Trophoblast cell (in vitro differentiated cells and primary cell): ENCODE measurements at regions not wholly inside any gene's neighbourhood (a gene's known extent, or its start where the extent isn't known, plus 50 kb on each side); places are given as distances from the start of the nearest gene placed in this dataset.

Experiments used
- DNase-seq, 2 donors: peaks; one replicate each; pipeline ENCODE4 v3.0.0-alpha.2; 2016
- H2AFZ ChIP-seq: 2 replicates; pipeline ENCODE4 v1.6.1; 2013; ENCODE audit warnings: low read length, moderate library complexity, mild to moderate bottlenecking; ENCODE audit not compliant: insufficient read depth, poor library complexity
- H2AK5ac ChIP-seq: 2 replicates; pipeline ENCODE4 v1.6.1; 2013; ENCODE audit warnings: mild to moderate bottlenecking, low read length
- H2BK120ac ChIP-seq: 2 replicates; pipeline ENCODE4 v1.6.1; 2013; ENCODE audit warnings: low read length, mild to moderate bottlenecking, moderate library complexity; ENCODE audit not compliant: insufficient read depth, poor library complexity
- H2BK12ac ChIP-seq: 2 replicates; pipeline ENCODE4 v1.6.1; 2013; ENCODE audit warnings: mild to moderate bottlenecking, low read length, moderate library complexity
- H2BK5ac ChIP-seq: 2 replicates; pipeline ENCODE4 v1.6.1; 2013; ENCODE audit warnings: low read length, low read depth, moderate library complexity, mild to moderate bottlenecking; ENCODE audit not compliant: poor library complexity
- H3K14ac ChIP-seq: 2 replicates; pipeline ENCODE4 v1.6.1; 2013; ENCODE audit warnings: mild to moderate bottlenecking, low read length
- H3K18ac ChIP-seq: 2 replicates; pipeline ENCODE4 v1.6.1; 2013; ENCODE audit warnings: mild to moderate bottlenecking, low read length
- H3K23ac ChIP-seq: 2 replicates; pipeline ENCODE4 v1.6.1; 2013; ENCODE audit warnings: low read length
- H3K27ac ChIP-seq: 2 replicates; pipeline ENCODE4 v1.5.1; 2013; ENCODE audit warnings: low read depth, mild to moderate bottlenecking, inconsistent platforms, low read length, moderate library complexity
- H3K27me3 ChIP-seq: 2 replicates; pipeline ENCODE4 v1.6.1; 2013; ENCODE audit warnings: inconsistent platforms, mild to moderate bottlenecking, low read length, moderate library complexity; ENCODE audit not compliant: insufficient read depth
- H3K36me3 ChIP-seq, 2 experiments: 1 replicate in 1 of 2; 2 replicates in 1 of 2; pipeline ENCODE4 v1.6.1; 2013; ENCODE audit warnings: low read length in 2 of 2, mild to moderate bottlenecking in 2 of 2, moderate library complexity in 1 of 2; ENCODE audit not compliant: insufficient read depth in 2 of 2, control insufficient read depth in 1 of 2
- H3K4ac ChIP-seq: 2 replicates; pipeline ENCODE4 v1.6.1; 2013; ENCODE audit warnings: low read depth, mild to moderate bottlenecking, low read length, moderate library complexity
- H3K4me1 ChIP-seq, 2 experiments: 1 replicate in 1 of 2; 2 replicates in 1 of 2; pipeline ENCODE4 v1.6.1; 2013; ENCODE audit warnings: low read length in 2 of 2, mild to moderate bottlenecking in 2 of 2, moderate library complexity in 1 of 2; ENCODE audit not compliant: insufficient read depth in 2 of 2, control insufficient read depth in 1 of 2
- H3K4me2 ChIP-seq: 2 replicates; pipeline ENCODE4 v1.6.1; 2013; ENCODE audit warnings: inconsistent platforms, mild to moderate bottlenecking, low read length, moderate library complexity
- H3K4me3 ChIP-seq: 2 replicates; pipeline ENCODE4 v1.5.1; 2013; ENCODE audit warnings: mild to moderate bottlenecking, low read depth, low read length, inconsistent platforms
- H3K79me1 ChIP-seq: one replicate; pipeline ENCODE4 v1.6.1; 2013; ENCODE audit warnings: low read length
- H3K79me2 ChIP-seq: 2 replicates; pipeline ENCODE4 v1.6.1; 2013; ENCODE audit warnings: low read length, mild to moderate bottlenecking; ENCODE audit not compliant: control insufficient read depth, insufficient read depth, poor library complexity
- H3K9ac ChIP-seq: 2 replicates; pipeline ENCODE4 v1.6.1; 2013; ENCODE audit warnings: mild to moderate bottlenecking, low read length
- H3K9me3 ChIP-seq: 2 replicates; pipeline ENCODE4 v1.6.1; 2013; ENCODE audit warnings: low read depth, mild to moderate bottlenecking, control low read depth, inconsistent platforms, low read length; ENCODE audit not compliant: insufficient read depth
- H4K12ac ChIP-seq: 2 replicates; pipeline ENCODE4 v1.6.1; 2013; ENCODE audit warnings: low read depth, mild to moderate bottlenecking, low read length, moderate library complexity
- H4K8ac ChIP-seq: 2 replicates; pipeline ENCODE4 v1.6.1; 2013; ENCODE audit warnings: low read depth, mild to moderate bottlenecking, low read length, moderate library complexity
- H4K91ac ChIP-seq: one replicate; pipeline ENCODE4 v1.6.1; 2013; ENCODE audit warnings: low read depth, mild to moderate bottlenecking, low read length, moderate library complexity
- WGBS: extraction: QIAGEN DNeasy Blood & Tissue Kit; methylation state at CpG from one replicate; pipeline ENCODE4 v1.1.7; 2013; ENCODE audit warnings: missing lambda C conversion rate; ENCODE audit not compliant: insufficient read length, insufficient coverage; ENCODE audit errors: extremely low coverage; 5-methylcytosine and 5-hydroxymethylcytosine counted together

GRCh38 chr1:197989058-197989457 is 71.9 kb downstream of the LHX9 start:
- no peak for DNase-seq
- H3K9me3 ChIP-seq, result no peaks in the 10 kb centered on the region
- no peak overlapping the region for H3K14ac ChIP-seq
- no peak overlapping the region for H3K9ac ChIP-seq
- H4K91ac ChIP-seq, result no peak overlapping the region
- H3K4me3 ChIP-seq, result no peak overlapping the region
- no peak overlapping the region for H4K8ac ChIP-seq
- no peak overlapping the region for H4K12ac ChIP-seq
- H3K79me1 ChIP-seq, result no peaks in the 10 kb centered on the region
- H3K79me2 ChIP-seq, result no peaks in the 10 kb centered on the region
- no peak overlapping the region for H2AK5ac ChIP-seq
- H3K27me3 ChIP-seq, result no peaks in the 10 kb centered on the region
- no peak overlapping the region for H3K27ac ChIP-seq
- H3K18ac ChIP-seq, result no peak overlapping the region
- H3K23ac ChIP-seq, result no peak overlapping the region
- H3K36me3 ChIP-seq, result no peaks in the 10 kb centered on the region
- no peak overlapping the region for H3K4ac ChIP-seq
- H3K4me2 ChIP-seq, result no peak overlapping the region
- no CpG with 5 or more reads among the region's 5 CpGs for WGBS
- no peak overlapping the region for H2BK5ac ChIP-seq
- H3K4me1 ChIP-seq, result no peaks in the 10 kb centered on the region
- H2BK120ac ChIP-seq, result no peak overlapping the region
- H2BK12ac ChIP-seq, result no peak overlapping the region
- H2AFZ ChIP-seq, result no peak overlapping the region

GRCh38 chr1:197991594-197991993 is 74.4 kb downstream of the LHX9 start:
- Histone ChIP-seq H3K4me2 (no peak overlapping the region), H3K79me1 (no peaks in the 10 kb centered on the region), H3K4ac (no peak overlapping the region), H3K27ac (no peak overlapping the region), H3K9me3 (no peaks in the 10 kb centered on the region), H2AFZ (no peak overlapping the region), H3K27me3 (no peaks in the 10 kb centered on the region), H3K23ac (no peak overlapping the region), H4K91ac (no peak overlapping the region), H3K18ac (no peak overlapping the region), H3K4me3 (no peak overlapping the region), H3K36me3 (no peaks in the 10 kb centered on the region), H3K14ac (no peak overlapping the region), H2BK5ac (no peak overlapping the region), H3K79me2 (no peaks in the 10 kb centered on the region), H4K12ac (no peak overlapping the region), H4K8ac (no peak overlapping the region), H2BK12ac (no peak overlapping the region), H2AK5ac (no peak overlapping the region), H3K9ac (no peak overlapping the region), H3K4me1 (no peaks in the 10 kb centered on the region), H2BK120ac (no peak overlapping the region)
- no peak for DNase-seq
- no CpG with 5 or more reads among the region's 3 CpGs for WGBS

GRCh38 chr1:197994907-197995407 is 77.8 kb downstream of the LHX9 start:
- WGBS, result no CpG with 5 or more reads among the region's 7 CpGs
- no peak overlapping the region for H2BK5ac ChIP-seq
- H3K79me1 ChIP-seq, result no peaks in the 10 kb centered on the region
- no peaks in the 10 kb centered on the region for H3K9me3 ChIP-seq
- H3K18ac ChIP-seq, result no peak overlapping the region
- H2AFZ ChIP-seq, result no peak overlapping the region
- H3K79me2 ChIP-seq, result no peaks in the 10 kb centered on the region
- H3K4ac ChIP-seq, result no peak overlapping the region
- H3K36me3 ChIP-seq, result no peaks in the 10 kb centered on the region
- H3K27me3 ChIP-seq, result no peaks in the 10 kb centered on the region
- H3K4me3 ChIP-seq, result no peak overlapping the region
- no peak overlapping the region for H4K8ac ChIP-seq
- no peaks in the 10 kb centered on the region for H3K4me1 ChIP-seq
- H3K4me2 ChIP-seq, result no peak overlapping the region
- H3K9ac ChIP-seq, result no peak overlapping the region
- no peak overlapping the region for H3K27ac ChIP-seq
- no peak overlapping the region for H2AK5ac ChIP-seq
- no peak overlapping the region for H4K12ac ChIP-seq
- no peak overlapping the region for H2BK120ac ChIP-seq
- no peak overlapping the region for H3K14ac ChIP-seq
- H3K23ac ChIP-seq, result no peak overlapping the region
- H4K91ac ChIP-seq, result no peak overlapping the region
- DNase-seq, result peak; percentile 3 to 27
- H2BK12ac ChIP-seq, result no peak overlapping the region

GRCh38 chr1:197995408-197996258 is 78.5 kb downstream of the LHX9 start:
- no peak overlapping the region for H2BK12ac ChIP-seq
- no peak overlapping the region for H4K8ac ChIP-seq
- no peak overlapping the region for H2BK5ac ChIP-seq
- no CpG with 5 or more reads among the region's 6 CpGs for WGBS
- no peak overlapping the region for H3K23ac ChIP-seq
- H2AFZ ChIP-seq, result no peak overlapping the region
- H3K79me2 ChIP-seq, result no peaks in the 10 kb centered on the region
- H4K91ac ChIP-seq, result no peak overlapping the region
- no peak overlapping the region for H3K27ac ChIP-seq
- H3K79me1 ChIP-seq, result no peaks in the 10 kb centered on the region
- no peak overlapping the region for H2BK120ac ChIP-seq
- no peak overlapping the region for H3K14ac ChIP-seq
- no peaks in the 10 kb centered on the region for H3K4me1 ChIP-seq
- no peak overlapping the region for H3K4me3 ChIP-seq
- no peak overlapping the region for H3K18ac ChIP-seq
- H3K4me2 ChIP-seq, result no peak overlapping the region
- no peak overlapping the region for H3K4ac ChIP-seq
- DNase-seq, result no peak
- H4K12ac ChIP-seq, result no peak overlapping the region
- no peak overlapping the region for H2AK5ac ChIP-seq
- H3K9me3 ChIP-seq, result no peaks in the 10 kb centered on the region
- H3K27me3 ChIP-seq, result no peaks in the 10 kb centered on the region
- H3K9ac ChIP-seq, result no peak overlapping the region
- H3K36me3 ChIP-seq, result no peaks in the 10 kb centered on the region
